Panc1 (cell line): ENCODE measurements at regions not wholly inside any gene's neighbourhood (a gene's known extent, or its start where the extent isn't known, plus 50 kb on each side); places are given as distances from the start of the nearest gene placed in this dataset.

Experiments
- ATAC-seq: fragments of 200-7000 bp; cut with Tn5 transposase; 2 replicates; pipeline ENCODE4 v1.9.1; 2020; ENCODE audit warnings: mild to moderate bottlenecking, moderate library complexity
- BruUV-seq: library from RNA; stranded (reverse); fragments of 400-500 nt; replicated peaks from 2 replicates; lab custom pipeline; 2021; lab: Mats Ljungman, UMichigan
- CTCF ChIA-PET: fragments of 300-600 bp; sonication (Branson Sonifier 250); formaldehyde crosslinking; loops from one replicate; lab custom pipeline; 2022; ENCODE audit warnings: antibody characterized with exemption; lab: Charles Lee
- POLR2A ChIA-PET: fragments of 300-600 bp; sonication (Branson Sonifier 250); formaldehyde crosslinking; loops from one replicate; lab custom pipeline; 2022; ENCODE audit warnings: antibody characterized with exemption; lab: Charles Lee
- DNase-seq: peaks from one replicate; pipeline ENCODE4 v3.0.0-alpha.2; 2010; ENCODE audit warnings: low read depth, low spot score
- H3K27ac ChIP-seq: 2 replicates; pipeline ENCODE4 v1.5.1; 2011; ENCODE audit warnings: mild to moderate bottlenecking, low read length, inconsistent platforms
- H3K27me3 ChIP-seq: fragments of 200-500 bp; sonication (Bioruptor generic); 2 replicates; pipeline ENCODE4 v1.6.0; 2014; ENCODE audit warnings: low read length, inconsistent platforms; ENCODE audit not compliant: control insufficient read depth, insufficient read depth
- H3K36me3 ChIP-seq: fragments of 200-500 bp; sonication (Bioruptor generic); 2 replicates; pipeline ENCODE4 v1.5.1; 2014; ENCODE audit warnings: inconsistent platforms, mild to moderate bottlenecking, low read length, moderate library complexity; ENCODE audit not compliant: control insufficient read depth, insufficient read depth
- H3K4me1 ChIP-seq: 2 replicates; pipeline ENCODE4 v1.5.1; 2011; ENCODE audit warnings: inconsistent platforms, mild to moderate bottlenecking, low read length, moderate library complexity; ENCODE audit not compliant: control insufficient read depth, insufficient read depth
- H3K4me3 ChIP-seq, 2 experiments: 2 replicates each; pipeline ENCODE4 v1.5.1; 2011 to 2012; ENCODE audit warnings: low read depth in 2 of 2, low read length in 2 of 2, mild to moderate bottlenecking in 2 of 2, inconsistent platforms in 1 of 2, moderate library complexity in 1 of 2
- H3K9me3 ChIP-seq: fragments of 200-500 bp; sonication (Bioruptor generic); 2 replicates; pipeline ENCODE4 v1.5.1; 2014; ENCODE audit warnings: low read depth, mild to moderate bottlenecking, inconsistent platforms, low read length, moderate library complexity; ENCODE audit not compliant: control insufficient read depth, insufficient read depth
- CTCF ChIP-seq: fragments of 450-650 bp; IDR thresholded peaks from 2 replicates; pipeline ENCODE4 v1.5.1; 2017; ENCODE audit warnings: mild to moderate bottlenecking
- POLR2AphosphoS5 ChIP-seq: IDR thresholded peaks from 2 replicates; pipeline ENCODE4 v1.6.1; 2012; ENCODE audit warnings: mild to moderate bottlenecking, low read depth, low read length, moderate library complexity
- REST ChIP-seq, 2 experiments: IDR thresholded peaks; 2 replicates each; pipeline ENCODE4 v1.6.1; 2011 to 2012; ENCODE audit warnings: low read depth in 2 of 2, control low read depth in 1 of 2, low read length in 1 of 2, mild to moderate bottlenecking in 1 of 2, moderate library complexity in 1 of 2; ENCODE audit not compliant: insufficient read depth in 1 of 2
- SIN3A ChIP-seq: IDR thresholded peaks from 2 replicates; pipeline ENCODE4 v1.6.1; 2012; ENCODE audit warnings: low read depth, mild to moderate bottlenecking, low read length, moderate library complexity, borderline replicate concordance; ENCODE audit not compliant: insufficient read depth
- TCF7L2 ChIP-seq: IDR thresholded peaks from 2 replicates; pipeline ENCODE4 v1.6.1; 2011; ENCODE audit warnings: mild to moderate bottlenecking, low read depth, low read length, inconsistent platforms
- in situ Hi-C: cut with HindIII; loops from 2 replicates; pipeline ENCODE4 v1.10.0; 2016; ENCODE audit warnings: low sequenced_read_pairs, low pct_unique_long_range_greater_than_20kb
- intact Hi-C: fragments of 100-400 bp; cut with micrococcal nuclease; formaldehyde crosslinking; loops from one replicate; pipeline ENCODE4 v1.10.0; 2022; ENCODE audit not compliant: unreplicated experiment

GRCh38 chr9:86768709-86769108 lies 178.6 kb downstream of the GAS1 start:
- in situ Hi-C loops, result no loop called here
- H3K36me3 ChIP-seq, result no peaks in the 10 kb centered on the region
- TF ChIP-seq POLR2AphosphoS5 (no peak), TCF7L2 (no peak), CTCF (no peak), SIN3A (no peak), REST (IDR thresholded peaks at IDR 0.05; ENCODE audit: insufficient read depth in 1 of 2, low read depth in 2 of 2, low read length in 1 of 2) (no peak)
- H3K4me1 ChIP-seq, result no peaks in the 10 kb centered on the region
- H3K4me3 ChIP-seq, result no peak overlapping the region
- H3K27me3 ChIP-seq, result no peaks in the 10 kb centered on the region
- ChIA-PET CTCF (no interaction called here), POLR2A (no interaction called here)
- no peak overlapping the region for H3K27ac ChIP-seq
- no peaks in the 10 kb centered on the region for H3K9me3 ChIP-seq
- intact Hi-C loops, result no loop called here
- ATAC-seq (no peak), DNase-seq (no peak)
- BruUV-seq, result no TSS peak

- no peak for ATAC-seq
- ChIA-PET CTCF (no interaction called here), POLR2A (no interaction called here)
- intact Hi-C loops (no loop called here), in situ Hi-C loops (no loop called here)
- TF ChIP-seq REST (IDR thresholded peaks at IDR 0.05; ENCODE audit: insufficient read depth in 1 of 2, low read depth in 2 of 2, low read length in 1 of 2), result no peak
- TF ChIP-seq TCF7L2, result no peak
- no peak for TF ChIP-seq POLR2AphosphoS5
- TF ChIP-seq SIN3A, result no peak
- TF ChIP-seq CTCF, result no peak
- H3K27me3 ChIP-seq, result no peaks in the 10 kb centered on the region
- H3K27ac ChIP-seq, result no peak overlapping the region
- H3K4me3 ChIP-seq, result no peak overlapping the region
- no peaks in the 10 kb centered on the region for H3K36me3 ChIP-seq
- no peaks in the 10 kb centered on the region for H3K9me3 ChIP-seq
- no peak for DNase-seq
- no peaks in the 10 kb centered on the region for H3K4me1 ChIP-seq
- BruUV-seq, result no TSS peak
Measured at GRCh38 chr9:86768020-86768419, 179.3 kb downstream of the GAS1 start.
